Esophagus muscularis mucosa (tissue), 4 donors: ENCODE measurements at regions not wholly inside any gene's neighbourhood (a gene's known extent, or its start where the extent isn't known, plus 50 kb on each side); places are given as distances from the start of the nearest gene placed in this dataset.

ENCODE experiments used
- EP300 ChIP-seq: sonication (generic); formaldehyde crosslinking; IDR thresholded peaks from one replicate; pipeline ENCODE4 v1.6.1; 2017; ENCODE audit warnings: antibody characterized with exemption
- POLR2A ChIP-seq: fragments of 450-650 bp; IDR thresholded peaks from one replicate; pipeline ENCODE4 v1.6.1; 2017; ENCODE audit warnings: antibody characterized with exemption, moderate library complexity, mild to moderate bottlenecking, low read depth
- TF ChIP-seq, protein P1 (sequence below), 3 experiments: fragments of 200-600 bp in 2 of 3; fragments of 450-650 bp in 1 of 3; sonication (generic) in 2 of 3; IDR thresholded peaks; one replicate each; pipeline ENCODE4 v1.5.1; 2017 to 2019; ENCODE audit warnings: antibody characterized with exemption in 3 of 3, mild to moderate bottlenecking in 2 of 3, moderate library complexity in 1 of 3

DNA sequence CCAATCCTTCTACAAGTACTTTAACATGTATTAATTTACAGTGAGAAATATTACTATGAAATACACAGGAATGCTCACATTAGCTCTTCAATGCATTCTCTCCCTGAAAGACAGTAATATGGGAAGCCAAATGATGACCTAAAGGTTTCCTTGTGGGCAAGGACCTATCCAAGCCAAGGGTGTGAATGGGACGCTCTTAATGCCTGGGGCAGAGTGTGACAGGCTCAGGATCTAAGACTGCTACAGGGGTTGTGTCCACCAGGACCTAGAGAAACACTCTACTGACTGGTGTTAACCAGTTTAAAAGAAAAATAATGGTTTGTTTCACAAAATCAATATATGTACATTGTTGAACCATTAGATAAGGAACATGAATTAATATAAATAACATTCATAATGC lies 158.7 kb downstream of the FGF1 start:
- TF ChIP-seq POLR2A (no peak), EP300 (no peak)
- TF ChIP-seq, protein P1, sequence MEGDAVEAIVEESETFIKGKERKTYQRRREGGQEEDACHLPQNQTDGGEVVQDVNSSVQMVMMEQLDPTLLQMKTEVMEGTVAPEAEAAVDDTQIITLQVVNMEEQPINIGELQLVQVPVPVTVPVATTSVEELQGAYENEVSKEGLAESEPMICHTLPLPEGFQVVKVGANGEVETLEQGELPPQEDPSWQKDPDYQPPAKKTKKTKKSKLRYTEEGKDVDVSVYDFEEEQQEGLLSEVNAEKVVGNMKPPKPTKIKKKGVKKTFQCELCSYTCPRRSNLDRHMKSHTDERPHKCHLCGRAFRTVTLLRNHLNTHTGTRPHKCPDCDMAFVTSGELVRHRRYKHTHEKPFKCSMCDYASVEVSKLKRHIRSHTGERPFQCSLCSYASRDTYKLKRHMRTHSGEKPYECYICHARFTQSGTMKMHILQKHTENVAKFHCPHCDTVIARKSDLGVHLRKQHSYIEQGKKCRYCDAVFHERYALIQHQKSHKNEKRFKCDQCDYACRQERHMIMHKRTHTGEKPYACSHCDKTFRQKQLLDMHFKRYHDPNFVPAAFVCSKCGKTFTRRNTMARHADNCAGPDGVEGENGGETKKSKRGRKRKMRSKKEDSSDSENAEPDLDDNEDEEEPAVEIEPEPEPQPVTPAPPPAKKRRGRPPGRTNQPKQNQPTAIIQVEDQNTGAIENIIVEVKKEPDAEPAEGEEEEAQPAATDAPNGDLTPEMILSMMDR (IDR thresholded peaks at IDR 0.05) = no peak
